Endothelial cell of umbilical vein (primary cell): ENCODE measurements at regions not wholly inside any gene's neighbourhood (a gene's known extent, or its start where the extent isn't known, plus 50 kb on each side); places are given as distances from the start of the nearest gene placed in this dataset.

Experiments used
- GATA2 ChIP-seq: IDR thresholded peaks from 2 replicates; pipeline ENCODE4 v1.7.0; 2011; ENCODE audit warnings: low read depth, mild to moderate bottlenecking, moderate library complexity, mixed read lengths, low read length; ENCODE audit not compliant: insufficient read length, insufficient read depth
- MYC ChIP-seq: IDR thresholded peaks from one replicate; pipeline ENCODE4 v1.6.1; 2011; ENCODE audit warnings: mild to moderate bottlenecking, low read depth, low read length
- POLR2AphosphoS5 ChIP-seq: IDR thresholded peaks from 2 replicates; pipeline ENCODE4 v1.6.1; 2012; ENCODE audit warnings: low read depth, mild to moderate bottlenecking, control low read depth, low read length, moderate library complexity; ENCODE audit not compliant: insufficient read depth
- TF ChIP-seq, protein P1 (sequence below), 2 donors: IDR thresholded peaks; 1 replicate in 1 of 2; 2 replicates in 1 of 2; pipeline ENCODE4 v1.5.1; 2011; ENCODE audit warnings: low read length in 2 of 2, mild to moderate bottlenecking in 2 of 2, moderate library complexity in 2 of 2, control low read depth in 1 of 2, inconsistent platforms in 1 of 2, low read depth in 1 of 2; ENCODE audit not compliant: insufficient read depth in 1 of 2; ENCODE audit errors: extremely low read depth in 1 of 2

DNA sequence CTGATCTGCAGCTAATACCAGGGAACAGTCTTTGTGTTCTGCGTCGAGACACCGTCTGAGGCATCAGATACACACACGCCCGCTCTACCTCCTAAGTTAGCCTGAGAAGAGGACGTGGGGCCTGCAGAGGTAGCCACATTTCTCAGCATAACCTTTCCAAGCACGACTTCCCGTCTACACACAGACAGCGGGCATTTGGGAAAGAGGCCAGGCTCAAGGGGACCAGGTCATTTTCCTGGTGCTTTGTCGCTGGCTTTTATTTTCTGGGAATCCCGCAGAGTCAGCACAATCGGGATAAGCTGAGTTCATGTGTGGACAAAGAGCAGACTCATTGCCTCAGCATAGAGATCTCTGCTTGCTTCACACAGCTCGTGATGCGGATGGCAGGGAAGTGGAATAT is 72.5 kb upstream of the SMYD2 start:
- TF ChIP-seq GATA2: no peak
- no peak for TF ChIP-seq POLR2AphosphoS5
- TF ChIP-seq, protein P1, sequence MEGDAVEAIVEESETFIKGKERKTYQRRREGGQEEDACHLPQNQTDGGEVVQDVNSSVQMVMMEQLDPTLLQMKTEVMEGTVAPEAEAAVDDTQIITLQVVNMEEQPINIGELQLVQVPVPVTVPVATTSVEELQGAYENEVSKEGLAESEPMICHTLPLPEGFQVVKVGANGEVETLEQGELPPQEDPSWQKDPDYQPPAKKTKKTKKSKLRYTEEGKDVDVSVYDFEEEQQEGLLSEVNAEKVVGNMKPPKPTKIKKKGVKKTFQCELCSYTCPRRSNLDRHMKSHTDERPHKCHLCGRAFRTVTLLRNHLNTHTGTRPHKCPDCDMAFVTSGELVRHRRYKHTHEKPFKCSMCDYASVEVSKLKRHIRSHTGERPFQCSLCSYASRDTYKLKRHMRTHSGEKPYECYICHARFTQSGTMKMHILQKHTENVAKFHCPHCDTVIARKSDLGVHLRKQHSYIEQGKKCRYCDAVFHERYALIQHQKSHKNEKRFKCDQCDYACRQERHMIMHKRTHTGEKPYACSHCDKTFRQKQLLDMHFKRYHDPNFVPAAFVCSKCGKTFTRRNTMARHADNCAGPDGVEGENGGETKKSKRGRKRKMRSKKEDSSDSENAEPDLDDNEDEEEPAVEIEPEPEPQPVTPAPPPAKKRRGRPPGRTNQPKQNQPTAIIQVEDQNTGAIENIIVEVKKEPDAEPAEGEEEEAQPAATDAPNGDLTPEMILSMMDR (IDR thresholded peaks at IDR 0.05; ENCODE audit: extremely low read depth in 1 of 2, insufficient read depth in 1 of 2, low read depth in 1 of 2, low read length in 2 of 2): no peak
- TF ChIP-seq MYC: no peak
